SU-DHL-6 (cell line): ENCODE measurements at regions not wholly inside any gene's neighbourhood (a gene's known extent, or its start where the extent isn't known, plus 50 kb on each side); places are given as distances from the start of the nearest gene placed in this dataset.

ENCODE experiments used
- H2AFZ ChIP-seq: fragments of 200-600 bp; sonication (generic); 2 replicates; pipeline ENCODE4 v1.6.1; 2014; ENCODE audit warnings: low read depth, mild to moderate bottlenecking, moderate library complexity, mixed read lengths, antibody characterized with exemption, low read length; ENCODE audit not compliant: severe bottlenecking
- H3F3A ChIP-seq: fragments of 200-600 bp; shearing (Covaris generic); 2 replicates; pipeline ENCODE4 v1.6.0; 2016; ENCODE audit warnings: antibody characterized with exemption, mild to moderate bottlenecking; ENCODE audit not compliant: insufficient read depth
- H3K27ac ChIP-seq: fragments of 200-600 bp; sonication (generic); 2 replicates; pipeline ENCODE4 v1.5.1; 2016; ENCODE audit warnings: low read depth, mild to moderate bottlenecking, low read length, moderate library complexity, mixed read lengths
- H3K27me3 ChIP-seq: fragments of 200-600 bp; sonication (generic), shearing (Covaris generic); 2 replicates; pipeline ENCODE4 v1.6.0; 2014; ENCODE audit warnings: mild to moderate bottlenecking, low read length
- H3K36me3 ChIP-seq: fragments of 200-600 bp; sonication (generic); 2 replicates; pipeline ENCODE4 v1.6.1; 2014; ENCODE audit warnings: mild to moderate bottlenecking, low read length, mixed read lengths
- H3K4me2 ChIP-seq: fragments of 300-600, 200-600 bp; shearing (Covaris generic), sonication (generic); 2 replicates; pipeline ENCODE4 v1.6.0; 2014; ENCODE audit warnings: low read length, low read depth, mild to moderate bottlenecking; ENCODE audit not compliant: poor library complexity, severe bottlenecking
- H3K4me3 ChIP-seq: fragments of 200-600 bp; sonication (generic); 2 replicates; pipeline ENCODE4 v1.5.1; 2014; ENCODE audit warnings: antibody characterized with exemption, low read length, mild to moderate bottlenecking, mixed read lengths; ENCODE audit not compliant: insufficient read depth, poor library complexity, severe bottlenecking
- H3K79me2 ChIP-seq: fragments of 200-600 bp; sonication (generic); 2 replicates; pipeline ENCODE4 v1.6.1; 2014; ENCODE audit warnings: mild to moderate bottlenecking, low read length, moderate library complexity; ENCODE audit not compliant: insufficient read depth
- H3K9ac ChIP-seq: fragments of 200-600 bp; sonication (generic); 2 replicates; pipeline ENCODE4 v1.7.0; 2014; ENCODE audit warnings: mild to moderate bottlenecking, low read length
- H3K9me2 ChIP-seq: fragments of 200-600 bp; sonication (generic); replicated peaks from 2 replicates; pipeline ENCODE4 v1.6.1; 2014; ENCODE audit warnings: low read length; ENCODE audit not compliant: insufficient read depth
- H3K9me3 ChIP-seq: fragments of 200-600 bp; sonication (generic); 2 replicates; pipeline ENCODE4 v1.6.1; 2014; ENCODE audit warnings: low read length, mixed read lengths; ENCODE audit not compliant: insufficient read depth
- H4K20me1 ChIP-seq: fragments of 200-600 bp; sonication (generic); 2 replicates; pipeline ENCODE4 v1.6.1; 2014; ENCODE audit warnings: low read depth, mild to moderate bottlenecking, antibody characterized with exemption, low read length, moderate library complexity, mixed read lengths
- EZH2phosphoT487 ChIP-seq: fragments of 200-600 bp; sonication (generic), shearing (Covaris generic); conservative IDR thresholded peaks from 2 replicates; pipeline ENCODE4 v1.6.1; 2018; ENCODE audit warnings: mild to moderate bottlenecking, antibody characterized with exemption, low read length, moderate library complexity, mixed read lengths
- TF ChIP-seq, protein P1 (sequence below): fragments of 200-600 bp; sonication (generic); IDR thresholded peaks from one replicate; pipeline ENCODE4 v1.5.1; 2017; ENCODE audit warnings: antibody characterized with exemption, mild to moderate bottlenecking, low read length, moderate library complexity; ENCODE audit not compliant: insufficient read depth, poor library complexity, severe bottlenecking

DNA sequence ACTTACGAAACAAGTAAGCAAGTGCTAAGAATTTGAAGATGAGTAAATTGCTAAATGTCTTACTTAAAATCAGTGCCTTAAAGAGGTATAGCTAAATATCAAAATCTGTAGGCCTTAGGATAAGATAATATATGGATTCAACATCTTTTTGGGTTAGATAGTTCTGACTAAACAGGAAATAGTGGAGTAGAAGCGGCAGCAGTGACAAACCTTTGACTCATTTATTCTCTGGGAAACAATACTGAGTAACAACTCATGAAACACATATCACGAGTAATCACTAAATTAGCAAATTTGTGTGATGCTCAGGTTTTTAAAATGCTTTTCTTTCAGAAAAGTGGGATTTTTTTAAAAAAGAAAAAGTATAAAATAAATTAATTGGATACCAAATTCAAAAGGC, 762.1 kb upstream of the TYRP1 start:
- H3K9me3 ChIP-seq = no peaks in the 10 kb centered on the region
- H3F3A ChIP-seq = no peaks in the 10 kb centered on the region
- no peak overlapping the region for H3K4me3 ChIP-seq
- TF ChIP-seq, protein P1, sequence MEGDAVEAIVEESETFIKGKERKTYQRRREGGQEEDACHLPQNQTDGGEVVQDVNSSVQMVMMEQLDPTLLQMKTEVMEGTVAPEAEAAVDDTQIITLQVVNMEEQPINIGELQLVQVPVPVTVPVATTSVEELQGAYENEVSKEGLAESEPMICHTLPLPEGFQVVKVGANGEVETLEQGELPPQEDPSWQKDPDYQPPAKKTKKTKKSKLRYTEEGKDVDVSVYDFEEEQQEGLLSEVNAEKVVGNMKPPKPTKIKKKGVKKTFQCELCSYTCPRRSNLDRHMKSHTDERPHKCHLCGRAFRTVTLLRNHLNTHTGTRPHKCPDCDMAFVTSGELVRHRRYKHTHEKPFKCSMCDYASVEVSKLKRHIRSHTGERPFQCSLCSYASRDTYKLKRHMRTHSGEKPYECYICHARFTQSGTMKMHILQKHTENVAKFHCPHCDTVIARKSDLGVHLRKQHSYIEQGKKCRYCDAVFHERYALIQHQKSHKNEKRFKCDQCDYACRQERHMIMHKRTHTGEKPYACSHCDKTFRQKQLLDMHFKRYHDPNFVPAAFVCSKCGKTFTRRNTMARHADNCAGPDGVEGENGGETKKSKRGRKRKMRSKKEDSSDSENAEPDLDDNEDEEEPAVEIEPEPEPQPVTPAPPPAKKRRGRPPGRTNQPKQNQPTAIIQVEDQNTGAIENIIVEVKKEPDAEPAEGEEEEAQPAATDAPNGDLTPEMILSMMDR = no peak
- no peak for TF ChIP-seq EZH2phosphoT487
- H2AFZ ChIP-seq = no peak overlapping the region
- no peaks in the 10 kb centered on the region for H3K9me2 ChIP-seq
- H3K27ac ChIP-seq = no peak overlapping the region
- no peaks in the 10 kb centered on the region for H3K27me3 ChIP-seq
- no peaks in the 10 kb centered on the region for H3K79me2 ChIP-seq
- H4K20me1 ChIP-seq = no peaks in the 10 kb centered on the region
- no peak overlapping the region for H3K4me2 ChIP-seq
- no peaks in the 10 kb centered on the region for H3K36me3 ChIP-seq
- no peak overlapping the region for H3K9ac ChIP-seq

DNA sequence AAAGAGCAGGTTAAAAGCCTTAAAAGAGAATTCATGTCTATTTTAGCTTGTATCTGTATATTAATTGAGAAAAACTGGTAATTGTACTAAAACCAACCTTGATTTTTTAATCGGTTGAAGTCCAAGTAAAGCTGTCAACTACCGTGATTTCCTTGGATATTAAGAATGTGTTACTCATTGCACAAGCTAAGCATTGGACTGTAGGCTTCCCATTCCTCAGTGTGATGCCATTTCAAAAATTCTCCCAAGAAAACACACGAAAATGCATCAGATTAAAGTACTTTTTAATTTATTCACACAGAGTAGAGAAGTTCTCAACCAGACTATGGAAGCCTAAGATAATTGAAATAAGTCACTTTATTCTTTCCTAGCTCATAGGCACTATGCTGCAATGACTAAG, 761.4 kb upstream of the TYRP1 start:
- Histone ChIP-seq H3K9ac (no peak overlapping the region), H3K4me3 (no peak overlapping the region), H3K27ac (no peak overlapping the region), H3F3A (no peaks in the 10 kb centered on the region), H4K20me1 (no peaks in the 10 kb centered on the region), H3K9me2 (no peaks in the 10 kb centered on the region), H3K4me2 (no peak overlapping the region), H3K36me3 (no peaks in the 10 kb centered on the region), H3K79me2 (no peaks in the 10 kb centered on the region), H3K27me3 (no peaks in the 10 kb centered on the region), H3K9me3 (no peaks in the 10 kb centered on the region), H2AFZ (no peak overlapping the region)
- TF ChIP-seq, protein P1 = no peak
- no peak for TF ChIP-seq EZH2phosphoT487

DNA sequence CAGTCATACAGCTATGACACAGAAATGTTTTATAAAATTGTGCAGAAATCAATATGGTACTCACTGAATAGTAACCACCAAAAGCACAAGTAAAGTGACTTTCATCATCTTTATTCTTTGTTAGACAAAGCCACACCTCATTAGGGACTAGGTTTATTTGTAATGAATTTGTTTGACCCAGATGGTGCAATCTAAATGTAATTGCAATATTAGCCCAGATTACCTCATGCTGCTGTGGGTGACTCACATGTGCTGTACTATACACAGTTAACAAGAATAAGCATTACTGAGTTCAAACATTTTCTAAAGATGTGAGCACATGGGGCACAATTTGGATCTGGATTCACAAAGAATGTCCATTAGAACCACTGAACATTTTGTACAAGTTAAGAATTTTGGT, 759.3 kb upstream of the TYRP1 start:
- Histone ChIP-seq H4K20me1 (no peaks in the 10 kb centered on the region), H3K4me2 (no peak overlapping the region), H3K9me3 (no peaks in the 10 kb centered on the region), H3K79me2 (no peaks in the 10 kb centered on the region), H3K9ac (no peak overlapping the region), H3K9me2 (no peaks in the 10 kb centered on the region), H2AFZ (no peak overlapping the region), H3F3A (no peaks in the 10 kb centered on the region), H3K27me3 (no peaks in the 10 kb centered on the region), H3K36me3 (no peaks in the 10 kb centered on the region), H3K4me3 (no peak overlapping the region), H3K27ac (no peak overlapping the region)
- TF ChIP-seq, protein P1 = no peak
- no peak for TF ChIP-seq EZH2phosphoT487

DNA sequence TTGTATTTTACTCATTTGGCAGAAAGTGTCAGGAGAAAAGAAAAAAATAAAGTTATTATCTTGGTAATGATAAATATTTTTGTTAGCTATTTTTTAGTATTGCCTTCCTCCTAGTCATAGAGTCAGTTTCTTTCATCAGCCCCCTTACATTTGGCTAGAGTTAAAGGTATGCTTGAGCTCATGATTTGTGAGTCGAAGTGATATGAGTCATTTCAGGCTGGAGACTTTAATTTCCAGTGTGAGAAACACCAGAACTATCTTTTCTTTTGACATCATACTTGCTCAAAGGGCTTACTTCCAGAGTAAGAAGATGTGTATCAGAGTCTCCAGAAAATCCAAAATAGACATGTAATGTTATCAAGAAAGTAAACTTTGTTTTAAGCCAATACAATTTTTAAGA, 746.7 kb upstream of the TYRP1 start:
- no peaks in the 10 kb centered on the region for H3K79me2 ChIP-seq
- H3K4me2 ChIP-seq = no peak overlapping the region
- no peaks in the 10 kb centered on the region for H3F3A ChIP-seq
- no peak overlapping the region for H2AFZ ChIP-seq
- no peaks in the 10 kb centered on the region for H3K9me3 ChIP-seq
- H3K4me3 ChIP-seq = no peak overlapping the region
- H3K9ac ChIP-seq = no peak overlapping the region
- no peaks in the 10 kb centered on the region for H4K20me1 ChIP-seq
- no peaks in the 10 kb centered on the region for H3K9me2 ChIP-seq
- H3K36me3 ChIP-seq = no peaks in the 10 kb centered on the region
- H3K27ac ChIP-seq = no peak overlapping the region
- no peaks in the 10 kb centered on the region for H3K27me3 ChIP-seq
- TF ChIP-seq, protein P1 = no peak
- TF ChIP-seq EZH2phosphoT487 = no peak
